B cell (primary cell): ENCODE measurements at regions not wholly inside any gene's neighbourhood (a gene's known extent, or its start where the extent isn't known, plus 50 kb on each side); places are given as distances from the start of the nearest gene placed in this dataset.

ENCODE experiments used
- ATAC-seq: fragments of 200-7000 bp; cut with Tn5 transposase; one replicate; pipeline ENCODE4 v1.10.0; 2021; ENCODE audit warnings: low read depth, mild to moderate bottlenecking, moderate number of reproducible peaks, moderate library complexity
- CTCF ChIA-PET: fragments of 350-600 bp; sonication (Branson Sonifier 250); formaldehyde crosslinking; loops from one replicate; lab custom pipeline; 2021; ENCODE audit warnings: antibody characterized with exemption, inconsistent platforms; lab: Charles Lee
- POLR2A ChIA-PET: fragments of 350-600 bp; sonication (Branson Sonifier 250); formaldehyde crosslinking; loops from one replicate; lab custom pipeline; 2021; ENCODE audit warnings: antibody characterized with exemption; lab: Charles Lee
- DNase-seq: peaks from one replicate; pipeline ENCODE4 v3.0.0; 2013
- H2AFZ ChIP-seq: 2 replicates; pipeline ENCODE4 v1.6.1; 2012; ENCODE audit warnings: mild to moderate bottlenecking, low read depth, low read length; ENCODE audit not compliant: insufficient read depth, poor library complexity, severe bottlenecking
- H3K27ac ChIP-seq, 2 donors: 1 replicate in 1 of 2; 2 replicates in 1 of 2; pipeline ENCODE4 v1.5.1; 2012 to 2013; ENCODE audit warnings: low read length in 2 of 2, mild to moderate bottlenecking in 2 of 2, moderate library complexity in 1 of 2
- H3K27me3 ChIP-seq, 4 experiments: fragments of 200-600 bp in 1 of 4; sonication (generic) in 1 of 4; replicated peaks in 1 of 4; 1 replicate in 2 of 4; 2 replicates in 2 of 4; pipeline versions ENCODE4 v1.6.1 to v1.7.0; 2013 to 2016; ENCODE audit warnings: low read length in 3 of 4, mild to moderate bottlenecking in 2 of 4, mixed read lengths in 1 of 4, moderate library complexity in 1 of 4; ENCODE audit not compliant: insufficient read depth in 4 of 4, control insufficient read depth in 3 of 4; ENCODE audit errors: control extremely low read depth in 1 of 4
- H3K36me3 ChIP-seq, 2 experiments: replicated peaks in 1 of 2; 1 replicate in 1 of 2; 2 replicates in 1 of 2; pipeline versions ENCODE4 v1.6.1 to v1.7.1; 2013; ENCODE audit warnings: low read length in 1 of 2; ENCODE audit not compliant: insufficient read depth in 2 of 2, control insufficient read depth in 1 of 2; ENCODE audit errors: control extremely low read depth in 1 of 2, extremely low read depth in 1 of 2
- H3K4me1 ChIP-seq, 2 donors: fragments of 200-600 bp in 1 of 2; sonication (generic) in 1 of 2; 1 replicate in 1 of 2; 2 replicates in 1 of 2; pipeline versions ENCODE4 v1.5.1 to v1.6.1; 2013 to 2017; ENCODE audit warnings: low read length in 2 of 2; ENCODE audit not compliant: control insufficient read depth in 2 of 2, insufficient read depth in 2 of 2
- H3K4me2 ChIP-seq: replicated peaks from 2 replicates; pipeline ENCODE3; 2012; ENCODE audit warnings: mild to moderate bottlenecking, low read depth, low read length; ENCODE audit not compliant: poor library complexity, severe bottlenecking
- H3K4me3 ChIP-seq, 5 experiments: fragments of 200-600 bp in 1 of 5; sonication (generic) in 1 of 5; 1 replicate in 3 of 5; 2 replicates in 2 of 5; pipeline versions ENCODE4 v1.5.1 to v1.7.0; 2011 to 2016; ENCODE audit warnings: low read length in 4 of 5, mild to moderate bottlenecking in 4 of 5, low read depth in 2 of 5, control low read depth in 1 of 5, moderate library complexity in 1 of 5; ENCODE audit not compliant: insufficient read depth in 1 of 5; ENCODE audit errors: control extremely low read depth in 1 of 5, extremely low read depth in 1 of 5
- H3K79me2 ChIP-seq: fragments of 200-600 bp; sonication (generic); one replicate; pipeline ENCODE4 v1.6.0; 2016; ENCODE audit warnings: low read length; ENCODE audit not compliant: control insufficient read depth, insufficient read depth
- H3K9ac ChIP-seq: fragments of 200-600 bp; sonication (generic); 2 replicates; pipeline ENCODE4 v1.6.1; 2017; ENCODE audit warnings: mild to moderate bottlenecking, low read length, moderate library complexity
- H3K9me3 ChIP-seq, 3 donors: one replicate each; pipeline versions ENCODE4 v1.6.1 to v1.7.1; 2013; ENCODE audit warnings: low read length in 2 of 3; ENCODE audit not compliant: control insufficient read depth in 2 of 3, insufficient read depth in 1 of 3; ENCODE audit errors: control extremely low read depth in 1 of 3
- H4K20me1 ChIP-seq: 2 replicates; pipeline ENCODE4 v1.6.0; 2012; ENCODE audit warnings: mild to moderate bottlenecking, low read length; ENCODE audit not compliant: insufficient read depth, control insufficient read depth, poor library complexity, severe bottlenecking
- H3K27ac Mint-ChIP-seq: one replicate; pipeline ENCODE4 v1.8.0; 2021; ENCODE audit warnings: mixed read lengths
- H3K27me3 Mint-ChIP-seq: one replicate; pipeline ENCODE4 v1.8.0; 2021; ENCODE audit warnings: mixed read lengths
- H3K4me1 Mint-ChIP-seq: one replicate; pipeline ENCODE4 v1.8.0; 2021; ENCODE audit warnings: mixed read lengths
- H3K4me3 Mint-ChIP-seq: one replicate; pipeline ENCODE4 v1.8.0; 2021; ENCODE audit warnings: mixed read lengths
- H3K9me3 Mint-ChIP-seq: one replicate; pipeline ENCODE4 v1.8.0; 2022; ENCODE audit warnings: mixed read lengths; ENCODE audit not compliant: insufficient read depth
- EZH2 ChIP-seq: IDR thresholded peaks from 2 replicates; pipeline ENCODE4 v1.6.1; 2012; ENCODE audit warnings: borderline replicate concordance, low read depth, mild to moderate bottlenecking, moderate library complexity, low read length; ENCODE audit not compliant: insufficient read depth, poor library complexity, severe bottlenecking
- WGBS: methylation state at CpG from one replicate; pipeline ENCODE4 v1.1.5; 2013; ENCODE audit warnings: missing lambda C conversion rate; ENCODE audit not compliant: insufficient coverage; 5-methylcytosine and 5-hydroxymethylcytosine counted together
- intact Hi-C: fragments of 100-400 bp; cut with micrococcal nuclease; formaldehyde crosslinking; loops from one replicate; pipeline ENCODE4 v1.10.0; 2022
- TF ChIP-seq, protein P1 (sequence below): fragments of 200-600 bp; IDR thresholded peaks from one replicate; pipeline ENCODE4 v1.8.0; 2022; ENCODE audit warnings: antibody characterized with exemption, mild to moderate bottlenecking

- no peaks in the 10 kb centered on the region for H3K27me3 ChIP-seq
- CTCF ChIA-PET = no interaction called here
- H3K27ac ChIP-seq = no peak overlapping the region
- H3K4me1 ChIP-seq = no peaks in the 10 kb centered on the region
- H3K9ac ChIP-seq = no peak overlapping the region
- no peak overlapping the region for H3K4me2 ChIP-seq
- Mint-ChIP-seq H3K9me3 (peaks cover 7% of the 10 kb centered on the region), H3K4me3 (no peak overlapping the region), H3K27ac (no peak overlapping the region), H3K27me3 (no peaks in the 10 kb centered on the region), H3K4me1 (no peaks in the 10 kb centered on the region)
- H3K79me2 ChIP-seq = no peaks in the 10 kb centered on the region
- intact Hi-C loops = no loop called here
- WGBS = 100% methylated on average over 1 of the region's 3 CpGs
- H4K20me1 ChIP-seq = no peaks in the 10 kb centered on the region
- ATAC-seq (no peak), DNase-seq (no peak)
- TF ChIP-seq EZH2 = no peak
- TF ChIP-seq, protein P1, sequence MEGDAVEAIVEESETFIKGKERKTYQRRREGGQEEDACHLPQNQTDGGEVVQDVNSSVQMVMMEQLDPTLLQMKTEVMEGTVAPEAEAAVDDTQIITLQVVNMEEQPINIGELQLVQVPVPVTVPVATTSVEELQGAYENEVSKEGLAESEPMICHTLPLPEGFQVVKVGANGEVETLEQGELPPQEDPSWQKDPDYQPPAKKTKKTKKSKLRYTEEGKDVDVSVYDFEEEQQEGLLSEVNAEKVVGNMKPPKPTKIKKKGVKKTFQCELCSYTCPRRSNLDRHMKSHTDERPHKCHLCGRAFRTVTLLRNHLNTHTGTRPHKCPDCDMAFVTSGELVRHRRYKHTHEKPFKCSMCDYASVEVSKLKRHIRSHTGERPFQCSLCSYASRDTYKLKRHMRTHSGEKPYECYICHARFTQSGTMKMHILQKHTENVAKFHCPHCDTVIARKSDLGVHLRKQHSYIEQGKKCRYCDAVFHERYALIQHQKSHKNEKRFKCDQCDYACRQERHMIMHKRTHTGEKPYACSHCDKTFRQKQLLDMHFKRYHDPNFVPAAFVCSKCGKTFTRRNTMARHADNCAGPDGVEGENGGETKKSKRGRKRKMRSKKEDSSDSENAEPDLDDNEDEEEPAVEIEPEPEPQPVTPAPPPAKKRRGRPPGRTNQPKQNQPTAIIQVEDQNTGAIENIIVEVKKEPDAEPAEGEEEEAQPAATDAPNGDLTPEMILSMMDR = no peak
- H3K9me3 ChIP-seq = peaks cover 0 to 8% (median 0%) of the 10 kb centered on the region in 3 donors
- POLR2A ChIA-PET = no interaction called here
- H2AFZ ChIP-seq = no peak overlapping the region
- no peaks in the 10 kb centered on the region for H3K36me3 ChIP-seq
- H3K4me3 ChIP-seq = no peak overlapping the region
Measured at GRCh38 chr9:100919506-100919905, 109.0 kb upstream of the PLPPR1 start.

GRCh38 chr9:100926366-100926765, 102.2 kb upstream of the PLPPR1 start:
- 77% methylated on average over 2 of the region's 2 CpGs for WGBS
- ATAC-seq (no peak), DNase-seq (no peak)
- H3K4me3 Mint-ChIP-seq = no peak overlapping the region
- POLR2A ChIA-PET = no interaction called here
- no peak overlapping the region for H3K27ac Mint-ChIP-seq
- Histone ChIP-seq H3K4me3 (no peak overlapping the region), H3K27ac (no peak overlapping the region), H3K4me1 (no peaks in the 10 kb centered on the region), H2AFZ (no peak overlapping the region), H3K9ac (no peak overlapping the region), H3K79me2 (no peaks in the 10 kb centered on the region), H3K9me3 (no peaks in the 10 kb centered on the region), H4K20me1 (no peaks in the 10 kb centered on the region), H3K27me3 (no peaks in the 10 kb centered on the region), H3K36me3 (no peaks in the 10 kb centered on the region), H3K4me2 (no peak overlapping the region)
- intact Hi-C loops = no loop called here
- H3K9me3 Mint-ChIP-seq = peaks cover 5% of the 10 kb centered on the region
- TF ChIP-seq, protein P1 = no peak
- no peak for TF ChIP-seq EZH2
- H3K27me3 Mint-ChIP-seq = no peaks in the 10 kb centered on the region
- H3K4me1 Mint-ChIP-seq = no peaks in the 10 kb centered on the region
- CTCF ChIA-PET = no interaction called here
